H1 (cell line): ENCODE measurements at regions not wholly inside any gene's neighbourhood (a gene's known extent, or its start where the extent isn't known, plus 50 kb on each side); places are given as distances from the start of the nearest gene placed in this dataset.

Experiments used
- BRCA1 ChIP-seq: IDR thresholded peaks from 2 replicates; pipeline ENCODE4 v1.6.1; 2012; ENCODE audit warnings: low read depth, low read length, improper control_type of control experiment
- CTCF ChIP-seq, 3 experiments: IDR thresholded peaks; 1 replicate in 2 of 3; 2 replicates in 1 of 3; pipeline versions ENCODE4 v1.5.1 to v1.6.1; 2011; ENCODE audit warnings: low read length in 3 of 3, mild to moderate bottlenecking in 3 of 3, inconsistent platforms in 2 of 3, low read depth in 1 of 3, moderate library complexity in 1 of 3; ENCODE audit not compliant: insufficient read depth in 1 of 3; ENCODE audit errors: control extremely low read depth in 1 of 3
- RAD21 ChIP-seq, 2 experiments: IDR thresholded peaks in 1 of 2; conservative IDR thresholded peaks in 1 of 2; 2 replicates each; pipeline ENCODE4 v1.6.1; 2011; ENCODE audit warnings: low read depth in 2 of 2, low read length in 2 of 2, improper control_type of control experiment in 1 of 2, inconsistent platforms in 1 of 2, mild to moderate bottlenecking in 1 of 2, moderate library complexity in 1 of 2

- TF ChIP-seq CTCF (IDR thresholded peaks at IDR 0.05; ENCODE audit: control extremely low read depth in 1 of 3, insufficient read depth in 1 of 3, low read depth in 1 of 3, low read length in 3 of 3) (no peak), RAD21 (IDR thresholded peaks at IDR 0.05 in 1 of 2, conservative IDR thresholded peaks at IDR 0.05 in 1 of 2; ENCODE audit: low read depth in 2 of 2, low read length in 2 of 2) (no peak), BRCA1 (no peak)
These were observed 273.7 kb upstream of the ATP11B start (continued) for GRCh38 chr3:182519569-182519968.
